HEK293T (cell line): ENCODE measurements at regions not wholly inside any gene's neighbourhood (a gene's known extent, or its start where the extent isn't known, plus 50 kb on each side); places are given as distances from the start of the nearest gene placed in this dataset.

Experiments
- ARNT ChIP-seq: fragments of 450-650 bp; IDR thresholded peaks from 2 replicates; pipeline ENCODE4 v1.6.1; 2017; ENCODE audit warnings: mild to moderate bottlenecking
- BHLHE40 ChIP-seq: fragments of 450-650 bp; IDR thresholded peaks from 2 replicates; pipeline ENCODE4 v1.6.1; 2016; ENCODE audit warnings: mild to moderate bottlenecking, moderate library complexity, borderline replicate concordance
- CTBP1 ChIP-seq: fragments of 450-650 bp; IDR thresholded peaks from 2 replicates; pipeline ENCODE4 v1.6.1; 2016; ENCODE audit warnings: borderline replicate concordance
- FOXK2 ChIP-seq: fragments of 450-650 bp; IDR thresholded peaks from 2 replicates; pipeline ENCODE4 v1.6.1; 2016; ENCODE audit warnings: mild to moderate bottlenecking
- FOXM1 ChIP-seq: fragments of 450-650 bp; IDR thresholded peaks from 2 replicates; pipeline ENCODE4 v1.6.1; 2017; ENCODE audit warnings: mild to moderate bottlenecking, borderline replicate concordance
- PKNOX1 ChIP-seq: fragments of 450-650 bp; IDR thresholded peaks from 2 replicates; pipeline ENCODE4 v1.6.1; 2016
- SP1 ChIP-seq: fragments of 450-650 bp; IDR thresholded peaks from 2 replicates; pipeline ENCODE4 v1.6.1; 2017
- TARDBP ChIP-seq: fragments of 450-650 bp; IDR thresholded peaks from 2 replicates; pipeline ENCODE4 v1.6.1; 2016
- ZNF384 ChIP-seq: fragments of 450-650 bp; IDR thresholded peaks from 2 replicates; pipeline ENCODE4 v1.6.1; 2016

GRCh38 chr19:30148803-30149202 is 206.8 kb downstream of the URI1 start:
- TF ChIP-seq ZNF384, result no peak
- no peak for TF ChIP-seq FOXM1
- TF ChIP-seq FOXK2, result no peak
- TF ChIP-seq TARDBP, result no peak
- TF ChIP-seq ARNT, result no peak
- TF ChIP-seq CTBP1, result no peak
- TF ChIP-seq PKNOX1, result no peak
- TF ChIP-seq SP1, result no peak
- TF ChIP-seq BHLHE40, result no peak
